Peyer's patch (tissue), 4 donors: ENCODE measurements at regions not wholly inside any gene's neighbourhood (a gene's known extent, or its start where the extent isn't known, plus 50 kb on each side); places are given as distances from the start of the nearest gene placed in this dataset.

Source experiments
- CTCF ChIP-seq, 6 experiments: fragments of 450-650 bp in 4 of 6; fragments of 200-600 bp in 2 of 6; sonication (generic) in 1 of 6; IDR thresholded peaks; one replicate each; pipeline ENCODE4 v1.5.1; 2017 to 2019; ENCODE audit warnings: antibody characterized with exemption in 6 of 6, mild to moderate bottlenecking in 3 of 6, moderate library complexity in 1 of 6
- POLR2A ChIP-seq, 2 donors: fragments of 450-650 bp; IDR thresholded peaks; one replicate each; pipeline ENCODE4 v1.5.1; 2017; ENCODE audit warnings: antibody characterized with exemption in 2 of 2, mild to moderate bottlenecking in 2 of 2, moderate library complexity in 2 of 2

DNA sequence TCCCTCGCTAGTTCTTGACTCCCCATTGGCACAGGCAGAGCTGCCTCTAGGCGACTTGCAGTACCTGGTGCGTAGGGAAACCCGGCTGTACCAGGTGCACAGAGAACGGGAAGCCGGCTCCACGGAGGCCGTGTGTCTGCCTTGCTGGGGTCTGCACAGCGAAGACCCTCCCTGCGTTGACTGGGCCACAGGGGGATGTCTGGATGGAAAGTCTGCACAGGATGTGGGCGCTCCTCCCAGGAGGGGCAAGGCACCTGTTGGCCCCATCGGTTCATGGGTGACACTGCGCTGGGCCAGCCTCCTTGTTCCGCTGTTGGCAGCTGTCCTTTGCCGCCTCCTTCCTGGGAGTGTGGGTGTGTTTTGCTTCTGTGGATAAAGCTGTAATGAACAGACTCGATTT lies 138.3 kb downstream of the TEX29 start:
- TF ChIP-seq CTCF (IDR thresholded peaks at IDR 0.05) (no peak), POLR2A (IDR thresholded peaks at IDR 0.05) (no peak)
